K562 (cell line): ENCODE measurements at regions not wholly inside any gene's neighbourhood (a gene's known extent, or its start where the extent isn't known, plus 50 kb on each side); places are given as distances from the start of the nearest gene placed in this dataset.

Source experiments
- ATAC-seq: fragments of 200-7000 bp; cut with Tn5 transposase; 3 replicates; pipeline ENCODE4 v1.9.1; 2020; ENCODE audit warnings: moderate library complexity
- BruUV-seq: library from RNA; stranded (reverse); fragments of 400-500 nt; replicated peaks from 2 replicates; lab custom pipeline; 2021; lab: Mats Ljungman, UMichigan
- CTCF ChIA-PET: fragments of 300-600 bp; formaldehyde crosslinking; extraction: SDS; loops from one replicate; lab custom pipeline; 2021; ENCODE audit warnings: low intra/inter-chr PET ratio; lab: Yijun Ruan, JAX
- POLR2A ChIA-PET: fragments of 300-600, 350-650 bp; sonication (Branson Sonifier 250); formaldehyde crosslinking; extraction: SDS; loops from one replicate; lab custom pipeline; 2021; ENCODE audit warnings: antibody characterized with exemption, inconsistent platforms; lab: Yijun Ruan, JAX
- DNase-seq, 4 experiments: peaks; one replicate each; pipeline versions ENCODE4 v3.0.0 to v3.0.0-alpha.2; 2011 to 2018; ENCODE audit warnings: low spot score in 3 of 4, mixed read lengths in 3 of 4; ENCODE audit errors: extremely low read depth in 1 of 4
- FAIRE-seq: peaks from 2 replicates; lab custom pipeline; 2011; peaks lifted over from hg19 to GRCh38; lab: Jason Lieb, UNC
- H2AFZ ChIP-seq: 2 replicates; pipeline ENCODE4 v1.6.0; 2011; ENCODE audit warnings: low read depth, low read length, control low read depth, inconsistent platforms
- H3K27ac ChIP-seq: fragments of 200-600 bp; 3 replicates; pipeline ENCODE4 v1.8.0; 2011; ENCODE audit warnings: low read depth, mild to moderate bottlenecking, control low read depth, inconsistent platforms, low read length, moderate library complexity, mixed read lengths; ENCODE audit errors: extremely low read depth
- H3K27me3 ChIP-seq, 2 experiments: fragments of 300-600 bp in 1 of 2; 2 replicates in 1 of 2; 3 replicates in 1 of 2; pipeline versions ENCODE4 v1.6.0 to v1.8.0; 2011; ENCODE audit warnings: inconsistent platforms in 2 of 2, low read length in 2 of 2, mild to moderate bottlenecking in 1 of 2, mixed read lengths in 1 of 2, moderate library complexity in 1 of 2; ENCODE audit not compliant: control insufficient read depth in 2 of 2, insufficient read depth in 2 of 2
- H3K36me3 ChIP-seq: fragments of 300-600 bp; 3 replicates; pipeline ENCODE4 v1.8.0; 2011; ENCODE audit warnings: mild to moderate bottlenecking, low read length, inconsistent platforms; ENCODE audit not compliant: control insufficient read depth, insufficient read depth
- H3K4me1 ChIP-seq, 2 experiments: fragments of 200-600 bp in 1 of 2; replicated peaks in 1 of 2; 2 replicates in 1 of 2; 3 replicates in 1 of 2; pipeline versions ENCODE4 v1.5.1 to v1.8.0; 2011; ENCODE audit warnings: inconsistent platforms in 2 of 2, low read length in 2 of 2, mild to moderate bottlenecking in 1 of 2, mixed read lengths in 1 of 2, moderate library complexity in 1 of 2; ENCODE audit not compliant: control insufficient read depth in 2 of 2, insufficient read depth in 2 of 2
- H3K4me2 ChIP-seq: 2 replicates; pipeline ENCODE4 v1.6.1; 2011; ENCODE audit warnings: low read length, control low read depth, inconsistent platforms, mixed read lengths; ENCODE audit not compliant: insufficient read depth
- H3K4me3 ChIP-seq: fragments of 200-600 bp; sonication (generic), shearing (Covaris generic); 2 replicates; pipeline ENCODE4 v1.5.1; 2016; ENCODE audit warnings: control low read depth, inconsistent platforms
- H3K79me2 ChIP-seq: fragments of 200-600 bp; 3 replicates; pipeline ENCODE4 v1.8.0; 2011; ENCODE audit warnings: low read length, inconsistent platforms; ENCODE audit not compliant: control insufficient read depth, insufficient read depth
- H3K9ac ChIP-seq, 2 experiments: 2 replicates each; pipeline versions ENCODE4 v1.6.0 to v1.6.1; 2011; ENCODE audit warnings: low read depth in 2 of 2, low read length in 2 of 2, control low read depth in 1 of 2, inconsistent platforms in 1 of 2, mild to moderate bottlenecking in 1 of 2, mixed read lengths in 1 of 2; ENCODE audit not compliant: insufficient read depth in 1 of 2
- H3K9me1 ChIP-seq: one replicate; pipeline ENCODE4 v1.6.0; 2011; ENCODE audit warnings: inconsistent platforms, mild to moderate bottlenecking, low read length, moderate library complexity; ENCODE audit not compliant: control insufficient read depth, insufficient read depth
- H3K9me3 ChIP-seq: replicated peaks from 2 replicates; pipeline ENCODE4 v1.5.1; 2011; ENCODE audit warnings: low read depth, low read length, inconsistent platforms; ENCODE audit not compliant: control insufficient read depth, insufficient read depth
- H4K20me1 ChIP-seq: replicated peaks from 2 replicates; pipeline ENCODE4 v1.6.1; 2011; ENCODE audit warnings: low read length, inconsistent platforms, mixed read lengths; ENCODE audit not compliant: control insufficient read depth, insufficient read depth
- DDX20 ChIP-seq: fragments of 450-650 bp; IDR thresholded peaks from 2 replicates; pipeline ENCODE4 v1.6.1; 2016; ENCODE audit warnings: missing genetic modification characterization, low read depth, mild to moderate bottlenecking, missing compliant biosample characterization, moderate library complexity
- EP400 ChIP-seq: fragments of 450-650 bp; IDR thresholded peaks from 2 replicates; pipeline ENCODE4 v1.6.1; 2017; ENCODE audit warnings: antibody characterized with exemption, mild to moderate bottlenecking, moderate library complexity
- FOXK2 ChIP-seq, 2 experiments: fragments of 450-650 bp; IDR thresholded peaks in 1 of 2; conservative IDR thresholded peaks in 1 of 2; 2 replicates each; pipeline ENCODE4 v1.6.1; 2016; ENCODE audit warnings: low read depth in 2 of 2, mild to moderate bottlenecking in 1 of 2
- HLTF ChIP-seq: fragments of 450-650 bp; IDR thresholded peaks from 2 replicates; pipeline ENCODE4 v1.6.1; 2016
- HNRNPH1 ChIP-seq: fragments of 200-400 bp; formaldehyde crosslinking; optimal IDR thresholded peaks from 2 replicates; pipeline ENCODE3; 2017; ENCODE audit warnings: low read depth, mild to moderate bottlenecking, low read length, moderate library complexity
- HNRNPL ChIP-seq: fragments of 200-400 bp; formaldehyde crosslinking; IDR thresholded peaks from 2 replicates; pipeline ENCODE4 v1.6.1; 2017; ENCODE audit warnings: low read depth, mild to moderate bottlenecking, low read length
- LEF1 ChIP-seq: fragments of 450-650 bp; IDR thresholded peaks from 2 replicates; pipeline ENCODE4 v1.6.1; 2016; ENCODE audit warnings: mild to moderate bottlenecking
- NR2F6 ChIP-seq: fragments of 450-650 bp; formaldehyde crosslinking; IDR thresholded peaks from 2 replicates; pipeline ENCODE4 v1.4.0; 2020; ENCODE audit warnings: mild to moderate bottlenecking
- NR4A1 ChIP-seq, 2 experiments: fragments of 250-450 bp in 1 of 2; fragments of 450-650 bp in 1 of 2; sonication (Bioruptor Pico) in 1 of 2; IDR thresholded peaks; 2 replicates each; pipeline versions ENCODE4 v1.4.0 to v1.6.1; 2016 to 2020; ENCODE audit warnings: mild to moderate bottlenecking in 2 of 2, missing compliant biosample characterization in 1 of 2, missing genetic modification characterization in 1 of 2, moderate library complexity in 1 of 2
- PCBP1 ChIP-seq: fragments of 200-400 bp; formaldehyde crosslinking; IDR thresholded peaks from 2 replicates; pipeline ENCODE4 v1.6.1; 2018; ENCODE audit warnings: mild to moderate bottlenecking, low read depth, low read length; ENCODE audit not compliant: poor library complexity, severe bottlenecking
- PRMT5 ChIP-seq: sonication (generic); formaldehyde crosslinking; IDR thresholded peaks from 2 replicates; pipeline ENCODE4 v1.5.0; 2020; ENCODE audit warnings: missing genetic modification reagents
- PRPF4 ChIP-seq: fragments of 200-400 bp; formaldehyde crosslinking; IDR thresholded peaks from one replicate; pipeline ENCODE4 v1.6.1; 2017; ENCODE audit warnings: low read length, low read depth, mild to moderate bottlenecking; ENCODE audit not compliant: insufficient read depth, poor library complexity, severe bottlenecking
- SMC3 ChIP-seq: conservative IDR thresholded peaks from 2 replicates; pipeline ENCODE4 v1.6.1; 2011; ENCODE audit warnings: low read depth, low read length, improper control_type of control experiment; ENCODE audit not compliant: insufficient read depth
- SOX6 ChIP-seq: fragments of 450-650 bp; IDR thresholded peaks from 2 replicates; pipeline ENCODE4 v1.6.1; 2014; ENCODE audit warnings: mild to moderate bottlenecking
- TEAD2 ChIP-seq: fragments of 450-650 bp; IDR thresholded peaks from 2 replicates; pipeline ENCODE4 v1.6.1; 2016; ENCODE audit warnings: missing genetic modification characterization, control low read depth, missing compliant biosample characterization
- TFAM ChIP-seq: fragments of 250-450 bp; sonication (Bioruptor Pico); conservative IDR thresholded peaks from 2 replicates; pipeline ENCODE4 v1.5.0; 2021; ENCODE audit warnings: mild to moderate bottlenecking, moderate library complexity
- ZKSCAN1 ChIP-seq: fragments of 150-350 bp; IDR thresholded peaks from 2 replicates; pipeline ENCODE4 v1.6.1; 2016; ENCODE audit warnings: low read depth, low read length
- ZNF12 ChIP-seq: sonication (generic); formaldehyde crosslinking; IDR thresholded peaks from 2 replicates; pipeline ENCODE4 v1.4.0; 2020; ENCODE audit warnings: mild to moderate bottlenecking, missing genetic modification reagents
- ZNF384 ChIP-seq: IDR thresholded peaks from 2 replicates; pipeline ENCODE4 v1.6.1; 2012; ENCODE audit warnings: low read depth, low read length, improper control_type of control experiment
- WGBS: fragments of 100-300 bp; shearing (Covaris generic); methylation state at CpG from one replicate; pipeline ENCODE4 v1.1.6; 2016; ENCODE audit warnings: low coverage, mixed read lengths; ENCODE audit not compliant: insufficient coverage; ENCODE audit errors: missing lambda C conversion rate; 5-methylcytosine and 5-hydroxymethylcytosine counted together
- in situ Hi-C: fragments of 300-500 bp; cut with MboI; formaldehyde crosslinking; loops from 4 replicates; pipeline ENCODE4 v1.15.0; 2018; ENCODE audit warnings: inconsistent platforms, mixed read lengths
- intact Hi-C: fragments of 100-400 bp; cut with micrococcal nuclease; formaldehyde crosslinking; loops from 2 replicates; pipeline ENCODE4 v1.14.2; 2022

DNA sequence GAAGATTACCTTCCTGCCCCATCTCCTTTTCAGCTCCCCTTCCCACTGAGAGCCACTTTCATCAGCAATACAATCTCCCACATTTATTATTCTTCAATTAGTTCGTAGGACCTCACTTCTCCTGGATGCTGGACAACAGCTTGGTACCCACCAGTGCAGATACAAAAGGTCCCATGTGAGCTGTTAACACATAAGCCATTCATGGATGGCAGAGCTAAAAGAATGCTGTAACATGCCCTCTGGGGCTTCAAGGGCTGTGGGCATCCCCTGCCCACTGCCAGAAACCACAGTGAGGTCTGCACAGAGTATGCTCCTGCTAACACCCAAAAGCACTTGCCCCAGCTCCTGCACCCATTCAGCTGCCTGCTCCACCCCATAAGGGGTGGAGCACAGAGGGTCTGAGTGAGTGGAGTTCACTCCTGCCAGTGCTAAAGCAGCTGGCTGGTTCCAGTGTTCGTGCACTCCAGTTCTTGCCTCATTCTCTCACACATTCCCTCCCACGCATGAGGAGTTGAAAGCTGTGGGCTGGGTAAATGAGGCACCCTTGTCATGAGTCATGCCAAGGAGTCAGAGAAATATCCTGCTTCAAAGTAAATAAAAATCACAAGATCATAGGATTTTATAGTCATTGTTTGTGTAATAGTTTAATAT is 305.9 kb upstream of the TMEFF2 start:
- Histone ChIP-seq H3K9me1 (no peaks in the 10 kb centered on the region), H3K9ac (no peak overlapping the region), H3K27ac (no peak overlapping the region), H3K36me3 (no peaks in the 10 kb centered on the region), H3K4me1 (no peaks in the 10 kb centered on the region), H4K20me1 (no peaks in the 10 kb centered on the region), H3K4me2 (no peak overlapping the region), H3K9me3 (no peaks in the 10 kb centered on the region), H2AFZ (no peak overlapping the region), H3K27me3 (no peaks in the 10 kb centered on the region)
- ATAC-seq, result no peak
- intact Hi-C loops (no loop called here), in situ Hi-C loops (no loop called here)
- ChIA-PET POLR2A (no interaction called here), CTCF (no interaction called here)
- no TSS peak for BruUV-seq
- WGBS, result 6% methylated on average over 2 of the region's 3 CpGs
- no peak for DNase-seq
- no peak for FAIRE-seq
- TF ChIP-seq SOX6 (no peak), SMC3 (no peak)
- TF ChIP-seq, all 486 proteins: peak for 0
- Histone ChIP-seq H3K4me3 (no peak overlapping the region), H3K79me2 (no peaks in the 10 kb centered on the region)

DNA sequence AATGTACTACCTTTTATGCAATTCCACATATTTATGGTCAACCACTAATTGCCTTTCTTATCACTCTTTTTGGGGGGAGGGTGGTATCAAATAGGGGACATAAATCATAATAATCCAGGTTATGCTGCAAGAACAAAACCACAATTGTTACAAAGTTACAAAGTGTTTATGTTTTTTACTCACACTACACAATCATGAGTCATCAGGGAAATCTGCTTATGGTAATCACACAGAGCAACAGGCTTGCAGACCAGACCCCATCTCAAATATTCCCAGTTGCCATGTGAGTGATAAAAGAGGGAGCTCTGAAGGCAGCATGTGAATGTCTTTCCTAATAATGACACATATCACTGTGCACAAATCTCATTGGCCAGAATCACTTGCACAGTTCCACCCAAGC is 304.7 kb upstream of the TMEFF2 start:
- FAIRE-seq, result no peak

More for the DNA sequence above, 304.7 kb upstream of the TMEFF2 start:
- H3K4me1 ChIP-seq, result no peaks in the 10 kb centered on the region
- no peak for ATAC-seq
- no peaks in the 10 kb centered on the region for H3K36me3 ChIP-seq
- TF ChIP-seq TEAD2, result no peak
- TF ChIP-seq LEF1, result no peak
- no peak for TF ChIP-seq DDX20
- no peak for TF ChIP-seq FOXK2 (conservative IDR thresholded peaks at IDR 0.05 in 1 of 2, IDR thresholded peaks at IDR 0.05 in 1 of 2; ENCODE audit: low read depth in 2 of 2)
- no peak for TF ChIP-seq HLTF
- no peak for TF ChIP-seq HNRNPH1
- TF ChIP-seq PCBP1, result no peak
- no peak for TF ChIP-seq ZNF384
- no peak for TF ChIP-seq NR4A1 (CRISPR knock-in tag; IDR thresholded peaks at IDR 0.05)
- no peak for TF ChIP-seq NR4A1 (tag; IDR thresholded peaks at IDR 0.05)
- no peak for TF ChIP-seq PRMT5 (CRISPR knock-in tag)
- no peak for TF ChIP-seq PRPF4
- TF ChIP-seq ZKSCAN1, result no peak
- TF ChIP-seq EP400, result no peak
- TF ChIP-seq TFAM (CRISPR knock-in tag), result no peak
- no peak for TF ChIP-seq NR2F6 (CRISPR knock-in tag)
- TF ChIP-seq ZNF12 (CRISPR knock-in tag), result no peak
- TF ChIP-seq HNRNPL, result no peak
- ChIA-PET CTCF (no interaction called here), POLR2A (no interaction called here)
- no peaks in the 10 kb centered on the region for H3K79me2 ChIP-seq
- H3K4me3 ChIP-seq, result no peak overlapping the region
- H3K27ac ChIP-seq, result no peak overlapping the region
- H3K9me3 ChIP-seq, result no peaks in the 10 kb centered on the region
- in situ Hi-C loops, result no loop called here
- intact Hi-C loops, result no loop called here
- BruUV-seq, result no TSS peak
- no peaks in the 10 kb centered on the region for H3K9me1 ChIP-seq
- no peak overlapping the region for H3K4me2 ChIP-seq
- DNase-seq, result no peak
- H3K27me3 ChIP-seq, result no peaks in the 10 kb centered on the region
- H3K9ac ChIP-seq, result no peak overlapping the region
- H2AFZ ChIP-seq, result no peak overlapping the region
- H4K20me1 ChIP-seq, result no peaks in the 10 kb centered on the region
